Fibroblast of lung (primary cell): ENCODE measurements at regions not wholly inside any gene's neighbourhood (a gene's known extent, or its start where the extent isn't known, plus 50 kb on each side); places are given as distances from the start of the nearest gene placed in this dataset.

Experiments used
- DNase-seq, 2 donors: peaks; one replicate each; pipeline versions ENCODE4 v3.0.0 to v3.0.0-alpha.2; 2010; ENCODE audit warnings: low read depth in 2 of 2
- H2AFZ ChIP-seq: 2 replicates; pipeline ENCODE4 v1.5.1; 2012; ENCODE audit warnings: low read length, control low read depth, inconsistent platforms
- H3K27ac ChIP-seq: 2 replicates; pipeline ENCODE4 v1.5.1; 2011; ENCODE audit warnings: low read length, control low read depth; ENCODE audit not compliant: insufficient read depth
- H3K27me3 ChIP-seq: 2 replicates; pipeline ENCODE4 v1.5.1; 2011; ENCODE audit warnings: mild to moderate bottlenecking, low read length; ENCODE audit not compliant: control insufficient read depth, insufficient read depth
- H3K36me3 ChIP-seq: 2 replicates; pipeline ENCODE4 v1.5.1; 2011; ENCODE audit warnings: low read length; ENCODE audit not compliant: control insufficient read depth, insufficient read depth
- H3K4me1 ChIP-seq: 2 replicates; pipeline ENCODE4 v1.5.1; 2011; ENCODE audit warnings: low read length; ENCODE audit not compliant: control insufficient read depth, insufficient read depth; ENCODE audit errors: extremely low read depth
- H3K4me2 ChIP-seq: 2 replicates; pipeline ENCODE4 v1.5.1; 2011; ENCODE audit warnings: low read length, control low read depth; ENCODE audit not compliant: insufficient read depth; ENCODE audit errors: extremely low read depth
- H3K4me3 ChIP-seq, 4 experiments: fragments of 200-600 bp in 1 of 4; sonication (generic) in 1 of 4; replicated peaks in 1 of 4; 2 replicates each; pipeline ENCODE4 v1.5.1; 2011 to 2016; ENCODE audit warnings: low read length in 4 of 4, low read depth in 3 of 4, mild to moderate bottlenecking in 3 of 4, control low read depth in 2 of 4, inconsistent platforms in 1 of 4, mixed read lengths in 1 of 4; ENCODE audit not compliant: insufficient read depth in 1 of 4; ENCODE audit errors: control extremely low read depth in 1 of 4
- H3K79me2 ChIP-seq: 2 replicates; pipeline ENCODE4 v1.5.1; 2012; ENCODE audit warnings: mild to moderate bottlenecking, low read length, inconsistent platforms; ENCODE audit not compliant: control insufficient read depth, insufficient read depth
- H3K9ac ChIP-seq: 2 replicates; pipeline ENCODE4 v1.5.1; 2011; ENCODE audit warnings: mild to moderate bottlenecking, low read length, control low read depth; ENCODE audit not compliant: insufficient read depth
- H3K9me3 ChIP-seq: 2 replicates; pipeline ENCODE4 v1.5.1; 2012; ENCODE audit warnings: low read depth, low read length; ENCODE audit not compliant: control insufficient read depth, insufficient read depth
- H4K20me1 ChIP-seq: 2 replicates; pipeline ENCODE4 v1.5.1; 2011; ENCODE audit warnings: low read length; ENCODE audit not compliant: control insufficient read depth, insufficient read depth; ENCODE audit errors: extremely low read depth
- EZH2 ChIP-seq: IDR thresholded peaks from 2 replicates; pipeline ENCODE4 v1.5.1; 2012; ENCODE audit warnings: low read length, control low read depth, mild to moderate bottlenecking; ENCODE audit errors: missing control alignments
- TF ChIP-seq, protein P1 (sequence below), 2 donors: IDR thresholded peaks in 1 of 2; conservative IDR thresholded peaks in 1 of 2; 1 replicate in 1 of 2; 2 replicates in 1 of 2; pipeline ENCODE4 v1.5.1; 2011 to 2012; ENCODE audit warnings: low read length in 2 of 2, control low read depth in 1 of 2, inconsistent platforms in 1 of 2, low read depth in 1 of 2, mild to moderate bottlenecking in 1 of 2

DNA sequence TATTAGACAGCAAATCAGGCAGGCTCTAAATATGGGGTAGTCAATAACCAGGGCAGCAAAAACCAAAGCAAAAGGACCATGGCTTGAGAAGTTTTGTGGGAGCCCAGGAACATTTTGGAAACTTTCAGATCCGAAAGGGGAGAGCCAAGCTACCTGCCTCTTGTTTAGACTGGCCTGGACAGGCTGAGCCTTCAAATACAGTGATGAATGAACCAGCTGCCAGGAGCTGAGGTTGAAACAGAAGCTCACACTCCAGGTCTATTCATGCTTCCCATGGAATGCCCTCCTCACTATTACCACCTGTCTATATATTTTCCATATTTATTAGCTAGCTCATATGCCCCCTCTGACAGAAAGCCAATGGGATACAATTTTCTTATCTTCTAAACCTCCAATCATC is 150.8 kb upstream of the SLC44A1 start:
- Histone ChIP-seq H3K4me3 (no peak overlapping the region), H3K4me1 (no peaks in the 10 kb centered on the region), H3K27ac (no peak overlapping the region), H3K79me2 (no peaks in the 10 kb centered on the region), H3K36me3 (no peaks in the 10 kb centered on the region), H3K27me3 (no peaks in the 10 kb centered on the region), H4K20me1 (no peaks in the 10 kb centered on the region), H3K9ac (no peak overlapping the region), H3K9me3 (no peaks in the 10 kb centered on the region), H2AFZ (no peak overlapping the region), H3K4me2 (no peak overlapping the region)
- TF ChIP-seq, protein P1, sequence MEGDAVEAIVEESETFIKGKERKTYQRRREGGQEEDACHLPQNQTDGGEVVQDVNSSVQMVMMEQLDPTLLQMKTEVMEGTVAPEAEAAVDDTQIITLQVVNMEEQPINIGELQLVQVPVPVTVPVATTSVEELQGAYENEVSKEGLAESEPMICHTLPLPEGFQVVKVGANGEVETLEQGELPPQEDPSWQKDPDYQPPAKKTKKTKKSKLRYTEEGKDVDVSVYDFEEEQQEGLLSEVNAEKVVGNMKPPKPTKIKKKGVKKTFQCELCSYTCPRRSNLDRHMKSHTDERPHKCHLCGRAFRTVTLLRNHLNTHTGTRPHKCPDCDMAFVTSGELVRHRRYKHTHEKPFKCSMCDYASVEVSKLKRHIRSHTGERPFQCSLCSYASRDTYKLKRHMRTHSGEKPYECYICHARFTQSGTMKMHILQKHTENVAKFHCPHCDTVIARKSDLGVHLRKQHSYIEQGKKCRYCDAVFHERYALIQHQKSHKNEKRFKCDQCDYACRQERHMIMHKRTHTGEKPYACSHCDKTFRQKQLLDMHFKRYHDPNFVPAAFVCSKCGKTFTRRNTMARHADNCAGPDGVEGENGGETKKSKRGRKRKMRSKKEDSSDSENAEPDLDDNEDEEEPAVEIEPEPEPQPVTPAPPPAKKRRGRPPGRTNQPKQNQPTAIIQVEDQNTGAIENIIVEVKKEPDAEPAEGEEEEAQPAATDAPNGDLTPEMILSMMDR (conservative IDR thresholded peaks at IDR 0.05 in 1 of 2, IDR thresholded peaks at IDR 0.05 in 1 of 2; ENCODE audit: low read depth in 1 of 2, low read length in 2 of 2) = no peak
- TF ChIP-seq EZH2 = no peak
- no peak for DNase-seq

DNA sequence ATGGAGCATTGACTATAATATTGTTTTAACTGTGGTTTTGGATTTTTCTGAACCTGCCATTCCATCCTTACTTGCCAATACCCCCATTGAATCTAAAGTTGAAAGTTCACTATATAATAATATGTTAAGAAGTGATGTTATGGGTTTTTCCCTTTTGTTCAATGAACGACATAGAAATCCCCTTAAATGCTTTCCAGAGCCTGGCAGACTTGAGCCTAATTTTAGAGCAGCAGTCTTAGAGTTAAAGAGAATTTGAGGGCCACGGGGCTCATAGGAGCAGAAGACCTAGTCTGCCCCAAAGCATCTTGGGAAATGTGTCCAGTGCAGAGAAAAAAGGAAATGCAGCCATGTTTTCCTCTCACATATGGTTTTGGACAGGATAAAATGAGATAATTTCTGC is 146.1 kb upstream of the SLC44A1 start:
- Histone ChIP-seq H3K9me3 (no peaks in the 10 kb centered on the region), H3K27ac (no peak overlapping the region), H3K36me3 (no peaks in the 10 kb centered on the region), H3K27me3 (no peaks in the 10 kb centered on the region), H3K9ac (no peak overlapping the region), H4K20me1 (no peaks in the 10 kb centered on the region), H3K79me2 (no peaks in the 10 kb centered on the region), H2AFZ (no peak overlapping the region), H3K4me1 (no peaks in the 10 kb centered on the region), H3K4me3 (no peak overlapping the region), H3K4me2 (no peak overlapping the region)
- TF ChIP-seq EZH2 = no peak
- TF ChIP-seq, protein P1 (conservative IDR thresholded peaks at IDR 0.05 in 1 of 2, IDR thresholded peaks at IDR 0.05 in 1 of 2; ENCODE audit: low read depth in 1 of 2, low read length in 2 of 2) = no peak
- no peak for DNase-seq

DNA sequence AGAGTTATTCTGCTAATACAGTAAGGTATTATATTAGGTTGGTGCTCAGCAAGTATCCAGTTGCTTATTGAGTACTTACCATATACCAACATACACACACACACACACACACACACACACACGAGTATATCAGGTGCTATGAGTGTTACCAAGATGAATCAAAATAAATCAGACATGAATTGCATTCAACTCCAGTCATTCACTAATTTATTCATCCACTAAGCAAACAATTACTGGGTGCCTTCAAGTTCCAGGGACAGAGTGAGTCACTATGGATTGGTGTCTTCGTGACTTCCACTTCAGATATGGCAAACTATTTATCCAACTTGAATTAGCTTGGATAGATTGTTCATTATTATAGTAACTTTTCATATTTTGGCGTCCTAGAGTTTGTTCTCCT is 140.7 kb upstream of the SLC44A1 start:
- no peaks in the 10 kb centered on the region for H3K36me3 ChIP-seq
- no peak overlapping the region for H3K27ac ChIP-seq
- H3K4me3 ChIP-seq = no peak overlapping the region
- H2AFZ ChIP-seq = no peak overlapping the region
- H3K9ac ChIP-seq = no peak overlapping the region
- H3K27me3 ChIP-seq = no peaks in the 10 kb centered on the region
- H3K4me2 ChIP-seq = no peak overlapping the region
- no peak for TF ChIP-seq EZH2
- TF ChIP-seq, protein P1 (conservative IDR thresholded peaks at IDR 0.05 in 1 of 2, IDR thresholded peaks at IDR 0.05 in 1 of 2; ENCODE audit: low read depth in 1 of 2, low read length in 2 of 2) = no peak
- H3K4me1 ChIP-seq = no peaks in the 10 kb centered on the region
- peak in 1 of 2 donors; percentile 64 for DNase-seq
- H3K9me3 ChIP-seq = no peaks in the 10 kb centered on the region
- no peaks in the 10 kb centered on the region for H3K79me2 ChIP-seq
- H4K20me1 ChIP-seq = no peaks in the 10 kb centered on the region
